B cell (primary cell): ENCODE measurements at regions not wholly inside any gene's neighbourhood (a gene's known extent, or its start where the extent isn't known, plus 50 kb on each side); places are given as distances from the start of the nearest gene placed in this dataset.

Experiments
- ATAC-seq: fragments of 200-7000 bp; cut with Tn5 transposase; one replicate; pipeline ENCODE4 v1.10.0; 2021; ENCODE audit warnings: low read depth, mild to moderate bottlenecking, moderate number of reproducible peaks, moderate library complexity
- CTCF ChIA-PET: fragments of 350-600 bp; sonication (Branson Sonifier 250); formaldehyde crosslinking; loops from one replicate; lab custom pipeline; 2021; ENCODE audit warnings: antibody characterized with exemption, inconsistent platforms; lab: Charles Lee
- POLR2A ChIA-PET: fragments of 350-600 bp; sonication (Branson Sonifier 250); formaldehyde crosslinking; loops from one replicate; lab custom pipeline; 2021; ENCODE audit warnings: antibody characterized with exemption; lab: Charles Lee
- DNase-seq: peaks from one replicate; pipeline ENCODE4 v3.0.0; 2013
- H2AFZ ChIP-seq: 2 replicates; pipeline ENCODE4 v1.6.1; 2012; ENCODE audit warnings: mild to moderate bottlenecking, low read depth, low read length; ENCODE audit not compliant: insufficient read depth, poor library complexity, severe bottlenecking
- H3K27ac ChIP-seq, 2 donors: 1 replicate in 1 of 2; 2 replicates in 1 of 2; pipeline ENCODE4 v1.5.1; 2012 to 2013; ENCODE audit warnings: low read length in 2 of 2, mild to moderate bottlenecking in 2 of 2, moderate library complexity in 1 of 2
- H3K27me3 ChIP-seq, 4 experiments: fragments of 200-600 bp in 1 of 4; sonication (generic) in 1 of 4; replicated peaks in 1 of 4; 1 replicate in 2 of 4; 2 replicates in 2 of 4; pipeline versions ENCODE4 v1.6.1 to v1.7.0; 2013 to 2016; ENCODE audit warnings: low read length in 3 of 4, mild to moderate bottlenecking in 2 of 4, mixed read lengths in 1 of 4, moderate library complexity in 1 of 4; ENCODE audit not compliant: insufficient read depth in 4 of 4, control insufficient read depth in 3 of 4; ENCODE audit errors: control extremely low read depth in 1 of 4
- H3K36me3 ChIP-seq, 2 experiments: replicated peaks in 1 of 2; 1 replicate in 1 of 2; 2 replicates in 1 of 2; pipeline versions ENCODE4 v1.6.1 to v1.7.1; 2013; ENCODE audit warnings: low read length in 1 of 2; ENCODE audit not compliant: insufficient read depth in 2 of 2, control insufficient read depth in 1 of 2; ENCODE audit errors: control extremely low read depth in 1 of 2, extremely low read depth in 1 of 2
- H3K4me1 ChIP-seq, 2 donors: fragments of 200-600 bp in 1 of 2; sonication (generic) in 1 of 2; 1 replicate in 1 of 2; 2 replicates in 1 of 2; pipeline versions ENCODE4 v1.5.1 to v1.6.1; 2013 to 2017; ENCODE audit warnings: low read length in 2 of 2; ENCODE audit not compliant: control insufficient read depth in 2 of 2, insufficient read depth in 2 of 2
- H3K4me2 ChIP-seq: replicated peaks from 2 replicates; pipeline ENCODE3; 2012; ENCODE audit warnings: mild to moderate bottlenecking, low read depth, low read length; ENCODE audit not compliant: poor library complexity, severe bottlenecking
- H3K4me3 ChIP-seq, 5 experiments: fragments of 200-600 bp in 1 of 5; sonication (generic) in 1 of 5; 1 replicate in 3 of 5; 2 replicates in 2 of 5; pipeline versions ENCODE4 v1.5.1 to v1.7.0; 2011 to 2016; ENCODE audit warnings: low read length in 4 of 5, mild to moderate bottlenecking in 4 of 5, low read depth in 2 of 5, control low read depth in 1 of 5, moderate library complexity in 1 of 5; ENCODE audit not compliant: insufficient read depth in 1 of 5; ENCODE audit errors: control extremely low read depth in 1 of 5, extremely low read depth in 1 of 5
- H3K79me2 ChIP-seq: fragments of 200-600 bp; sonication (generic); one replicate; pipeline ENCODE4 v1.6.0; 2016; ENCODE audit warnings: low read length; ENCODE audit not compliant: control insufficient read depth, insufficient read depth
- H3K9ac ChIP-seq: fragments of 200-600 bp; sonication (generic); 2 replicates; pipeline ENCODE4 v1.6.1; 2017; ENCODE audit warnings: mild to moderate bottlenecking, low read length, moderate library complexity
- H3K9me3 ChIP-seq, 3 donors: one replicate each; pipeline versions ENCODE4 v1.6.1 to v1.7.1; 2013; ENCODE audit warnings: low read length in 2 of 3; ENCODE audit not compliant: control insufficient read depth in 2 of 3, insufficient read depth in 1 of 3; ENCODE audit errors: control extremely low read depth in 1 of 3
- H4K20me1 ChIP-seq: 2 replicates; pipeline ENCODE4 v1.6.0; 2012; ENCODE audit warnings: mild to moderate bottlenecking, low read length; ENCODE audit not compliant: insufficient read depth, control insufficient read depth, poor library complexity, severe bottlenecking
- H3K27ac Mint-ChIP-seq: one replicate; pipeline ENCODE4 v1.8.0; 2021; ENCODE audit warnings: mixed read lengths
- H3K27me3 Mint-ChIP-seq: one replicate; pipeline ENCODE4 v1.8.0; 2021; ENCODE audit warnings: mixed read lengths
- H3K4me1 Mint-ChIP-seq: one replicate; pipeline ENCODE4 v1.8.0; 2021; ENCODE audit warnings: mixed read lengths
- H3K4me3 Mint-ChIP-seq: one replicate; pipeline ENCODE4 v1.8.0; 2021; ENCODE audit warnings: mixed read lengths
- H3K9me3 Mint-ChIP-seq: one replicate; pipeline ENCODE4 v1.8.0; 2022; ENCODE audit warnings: mixed read lengths; ENCODE audit not compliant: insufficient read depth
- CTCF ChIP-seq: fragments of 200-600 bp; IDR thresholded peaks from one replicate; pipeline ENCODE4 v1.8.0; 2022; ENCODE audit warnings: antibody characterized with exemption, mild to moderate bottlenecking
- EZH2 ChIP-seq: IDR thresholded peaks from 2 replicates; pipeline ENCODE4 v1.6.1; 2012; ENCODE audit warnings: borderline replicate concordance, low read depth, mild to moderate bottlenecking, moderate library complexity, low read length; ENCODE audit not compliant: insufficient read depth, poor library complexity, severe bottlenecking
- WGBS: methylation state at CpG from one replicate; pipeline ENCODE4 v1.1.5; 2013; ENCODE audit warnings: missing lambda C conversion rate; ENCODE audit not compliant: insufficient coverage; 5-methylcytosine and 5-hydroxymethylcytosine counted together
- intact Hi-C: fragments of 100-400 bp; cut with micrococcal nuclease; formaldehyde crosslinking; loops from one replicate; pipeline ENCODE4 v1.10.0; 2022

- 96% methylated on average over 3 of the region's 9 CpGs for WGBS
These were observed 563.9 kb upstream of the CLINT1 start for GRCh38 chr5:158422653-158423515.

More at GRCh38 chr5:158422653-158423515, 563.9 kb upstream of the CLINT1 start:
- no peak overlapping the region for H3K4me3 Mint-ChIP-seq
- ATAC-seq (no peak), DNase-seq (no peak)
- peaks cover 23% of the 10 kb centered on the region for H3K4me1 Mint-ChIP-seq
- intact Hi-C loops, result no loop called here
- H3K9ac ChIP-seq, result no peak overlapping the region
- TF ChIP-seq CTCF, result no peak
- TF ChIP-seq EZH2, result no peak
- peaks cover 15% of the 10 kb centered on the region in 2 donors for H3K4me1 ChIP-seq
- ChIA-PET POLR2A (interaction anchor here (0.7 kb wide), 1 partner anchor 39 kb away, joined by 5 read pairs; no protein-coding TSS in a partner anchor), CTCF (no interaction called here)
- no peaks in the 10 kb centered on the region for H3K27me3 ChIP-seq
- no peak overlapping the region for H3K4me2 ChIP-seq
- H3K79me2 ChIP-seq, result no peaks in the 10 kb centered on the region
- H3K27me3 Mint-ChIP-seq, result no peaks in the 10 kb centered on the region
- no peak overlapping the region for H3K27ac ChIP-seq
- no peaks in the 10 kb centered on the region for H4K20me1 ChIP-seq
- H2AFZ ChIP-seq, result no peak overlapping the region
- H3K4me3 ChIP-seq, result no peak overlapping the region
- H3K36me3 ChIP-seq, result no peaks in the 10 kb centered on the region
- H3K9me3 ChIP-seq, result no peaks in the 10 kb centered on the region
- no peak overlapping the region for H3K27ac Mint-ChIP-seq
- no peaks in the 10 kb centered on the region for H3K9me3 Mint-ChIP-seq
